ENCODE measurements at regions not wholly inside any gene's neighbourhood (a gene's known extent, or its start where the extent isn't known, plus 50 kb on each side); places are given as distances from the start of the nearest gene placed in this dataset.

GRCh38 chr5:92106808-92107207, 723.7 kb upstream of the ARRDC3 start (continued):
- no peak for TF ChIP-seq ZNF462 (CRISPR knock-in tag; IDR thresholded peaks at IDR 0.05)

GRCh38 chr5:92104126-92104525, 721.0 kb upstream of the ARRDC3 start:
- Mint-ChIP-seq H3K4me1 (no peaks in the 10 kb centered on the region), H3K4me3 (no peak overlapping the region), H3K27me3 (ENCODE audit: insufficient read depth, low read depth, poor library complexity) (no peaks in the 10 kb centered on the region), H3K36me3 (ENCODE audit: low read depth) (no peaks in the 10 kb centered on the region), H3K27ac (no peak overlapping the region), H3K9me3 (no peaks in the 10 kb centered on the region)
- Histone ChIP-seq H3K36me3 (ENCODE audit: insufficient read depth) (no peaks in the 10 kb centered on the region), H4K20me1 (replicated peaks; ENCODE audit: insufficient read depth) (no peaks in the 10 kb centered on the region), H3K4me3 (no peak overlapping the region), H3K9me2 (ENCODE audit: insufficient read depth) (no peaks in the 10 kb centered on the region), H3K4me1 (ENCODE audit: insufficient read depth) (no peaks in the 10 kb centered on the region), H3F3A (replicated peaks; ENCODE audit: low read depth) (no peaks in the 10 kb centered on the region), H2AFZ (no peak overlapping the region), H3K4me2 (no peak overlapping the region), H3K27me3 (ENCODE audit: insufficient read depth) (no peaks in the 10 kb centered on the region), H3K27ac (ENCODE audit: low read depth) (no peak overlapping the region), H3K79me2 (replicated peaks; ENCODE audit: insufficient read depth) (no peaks in the 10 kb centered on the region)
- ATAC-seq (no peak), DNase-seq (ENCODE audit: low spot score) (no peak)
- no peak for TF ChIP-seq CTCF (conservative IDR thresholded peaks at IDR 0.05; ENCODE audit: low read depth in 2 of 2)
- TF ChIP-seq ZNF114 (CRISPR knock-in tag; IDR thresholded peaks at IDR 0.05): no peak
- TF ChIP-seq JUNB (IDR thresholded peaks at IDR 0.05; ENCODE audit: unreplicated experiment): no peak
- TF ChIP-seq NANOG (IDR thresholded peaks at IDR 0.05; ENCODE audit: borderline replicate concordance): no peak
- TF ChIP-seq ETS1 (IDR thresholded peaks at IDR 0.05): no peak
- TF ChIP-seq EZH2 (IDR thresholded peaks at IDR 0.05; ENCODE audit: low read depth, unreplicated experiment): no peak
- no peak for TF ChIP-seq ZNF331 (CRISPR knock-in tag; IDR thresholded peaks at IDR 0.05; ENCODE audit: low read depth)

All from GM23338 (cell line).